Femur (tissue), 1 donor: ENCODE measurements at regions not wholly inside any gene's neighbourhood (a gene's known extent, or its start where the extent isn't known, plus 50 kb on each side); places are given as distances from the start of the nearest gene placed in this dataset.
A peak's percentile ranks its signal among the peaks of the same experiment; 100 is the strongest.
"Not testable (repeated sequence)": the region's sequence is repeated elsewhere in the genome, so short reads cannot be mapped to it uniquely, and the experiment has no call there.

Experiments
- DNase-seq: peaks from one replicate; pipeline ENCODE4 v3.0.0-alpha.2; 2017

GRCh38 chr15:93811305-93811704 lies 420.1 kb upstream of the MCTP2 start:
- no peak for DNase-seq

DNA sequence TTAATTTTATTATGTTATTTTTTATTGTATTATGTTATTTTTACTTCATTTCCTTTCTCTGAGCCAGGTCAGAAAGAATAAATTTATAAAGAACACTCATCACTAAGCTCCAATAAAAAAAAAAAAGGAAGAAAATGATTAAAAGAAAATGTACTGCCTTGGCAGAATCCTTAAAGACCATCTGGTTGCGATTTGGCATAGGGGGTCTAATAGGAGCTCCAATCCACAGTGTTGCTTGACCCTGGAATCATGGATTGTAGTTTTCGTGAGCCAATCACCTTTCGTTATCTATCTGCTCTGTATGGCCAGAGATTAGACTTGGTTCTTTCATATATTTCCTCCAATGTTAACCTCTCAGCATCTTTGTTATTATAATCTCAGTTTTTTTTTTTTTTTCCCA lies 421.8 kb upstream of the MCTP2 start:
- no peak for DNase-seq

DNA sequence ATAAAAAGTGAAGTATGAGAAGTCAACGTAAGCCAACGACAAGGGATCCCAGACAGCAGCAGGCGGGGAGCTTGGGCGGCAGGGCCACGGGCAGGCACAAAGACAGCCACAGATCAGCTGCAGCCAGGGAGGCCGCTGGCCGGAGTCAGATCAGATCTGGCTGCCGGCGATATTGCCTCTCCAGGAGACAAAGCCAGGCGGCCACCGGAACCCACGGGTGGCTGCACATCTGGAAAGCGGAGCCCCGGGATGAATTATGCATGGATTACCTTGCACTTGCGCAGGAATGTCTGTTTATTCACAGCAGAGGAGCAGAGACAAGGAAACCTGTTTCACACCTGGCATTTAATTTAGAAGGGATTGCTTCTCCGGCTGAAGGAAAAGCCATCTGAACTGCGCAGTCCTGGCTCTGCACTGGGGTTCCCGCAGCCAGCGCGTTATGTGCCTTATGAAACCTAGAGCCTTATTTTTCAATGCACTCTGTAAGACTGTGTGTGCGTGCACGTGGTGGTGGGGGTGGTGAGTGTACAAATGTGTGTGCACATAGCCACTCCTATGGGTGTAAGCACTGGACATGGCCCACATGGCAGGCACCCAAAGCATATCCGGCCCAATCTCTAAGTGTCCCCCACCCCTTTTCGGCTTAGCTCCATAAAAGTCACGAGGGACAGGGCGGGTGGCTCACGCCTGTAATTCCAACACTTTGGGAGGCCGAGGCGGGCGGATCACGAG lies 427.8 kb upstream of the MCTP2 start:
- DNase-seq = peak; percentile 76

DNA sequence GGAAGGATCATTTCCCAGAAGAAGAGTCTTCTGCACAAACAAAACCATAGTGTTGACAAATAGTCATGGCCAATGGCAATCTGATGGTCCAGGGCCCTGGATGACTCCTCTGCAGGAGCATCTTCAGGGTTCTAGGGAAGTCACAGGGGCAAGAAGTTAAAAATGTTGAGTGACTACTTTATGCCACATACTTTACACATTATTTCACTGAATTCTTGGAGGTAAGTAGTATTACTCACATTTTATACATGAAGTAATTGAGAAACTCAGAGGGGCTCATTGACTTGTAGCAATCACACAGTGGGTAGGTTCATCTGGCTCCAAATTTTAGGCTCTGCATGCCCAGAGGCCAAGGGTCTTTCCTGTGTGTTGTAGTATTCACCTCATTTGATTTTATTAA lies 430.2 kb upstream of the MCTP2 start:
- DNase-seq = no peak

DNA sequence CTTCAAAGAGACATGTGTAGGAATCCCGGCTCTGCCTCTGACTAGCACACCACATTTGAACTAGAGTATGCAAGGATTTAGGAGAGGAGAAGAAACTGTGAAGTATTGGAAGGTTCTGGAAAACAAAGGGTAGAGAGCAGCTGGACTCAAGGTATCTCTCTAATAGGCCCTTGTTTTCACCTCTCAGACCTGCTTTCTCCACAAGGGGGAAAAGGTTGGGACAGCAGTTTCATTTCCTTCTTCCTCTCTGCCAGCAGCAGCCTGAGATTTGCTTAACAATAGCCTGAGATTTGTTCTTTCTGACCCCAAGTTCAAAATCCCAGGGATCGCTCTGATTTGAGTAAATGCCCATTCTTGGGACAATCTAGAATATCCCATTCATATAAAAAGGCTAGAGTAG lies 430.6 kb upstream of the MCTP2 start:
- DNase-seq = no peak

GRCh38 chr15:93789441-93789840 lies 441.9 kb upstream of the MCTP2 start:
- DNase-seq = no peak

GRCh38 chr15:93780073-93780472 lies 451.3 kb upstream of the MCTP2 start:
- no peak for DNase-seq

GRCh38 chr15:93779341-93779740 lies 452.0 kb upstream of the MCTP2 start:
- no peak for DNase-seq

DNA sequence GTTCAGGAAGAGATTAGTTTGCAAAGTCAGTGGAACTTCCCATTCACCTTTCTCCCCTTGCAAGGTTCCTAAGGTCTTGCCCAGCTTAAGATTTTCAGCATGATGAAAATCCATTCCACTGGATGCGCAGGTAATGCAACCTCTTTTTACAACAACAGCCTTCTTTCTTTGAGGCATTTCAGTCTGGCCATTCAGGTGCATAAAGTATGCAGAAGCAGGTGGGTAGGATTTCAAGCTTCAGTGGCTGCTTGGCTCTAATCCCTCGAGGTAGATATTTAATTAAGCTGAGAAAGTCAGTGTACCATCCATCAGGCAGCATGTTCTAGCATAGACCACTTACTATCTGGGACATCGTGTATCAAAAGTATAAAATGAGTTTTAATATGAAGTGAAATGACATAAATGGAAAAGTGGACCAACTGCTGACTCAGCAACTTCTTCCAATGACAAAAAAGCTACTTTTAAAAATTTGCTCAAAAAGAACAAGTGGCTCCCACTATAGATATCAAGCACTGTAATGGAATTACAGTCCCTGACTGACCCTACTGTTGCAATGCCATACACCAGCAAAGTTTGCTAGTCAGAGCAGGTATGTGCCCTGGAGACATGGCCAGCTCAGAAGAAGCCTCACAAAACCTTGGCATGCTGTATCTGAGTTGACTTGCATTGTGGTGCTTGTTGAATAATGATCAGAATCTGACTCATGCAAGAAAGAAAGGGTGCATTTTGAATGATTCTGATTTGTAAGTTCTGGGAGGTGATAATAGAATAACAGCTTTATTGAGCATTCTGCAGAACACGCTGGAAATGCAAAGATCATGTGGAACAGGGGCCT lies 459.9 kb upstream of the MCTP2 start:
- no peak for DNase-seq

- DNase-seq = no peak
These were observed 460.6 kb upstream of the MCTP2 start for GRCh38 chr15:93770788-93771187.

- peak; percentile 33 for DNase-seq
These were observed 469.3 kb upstream of the MCTP2 start for GRCh38 chr15:93762036-93762435.

DNA sequence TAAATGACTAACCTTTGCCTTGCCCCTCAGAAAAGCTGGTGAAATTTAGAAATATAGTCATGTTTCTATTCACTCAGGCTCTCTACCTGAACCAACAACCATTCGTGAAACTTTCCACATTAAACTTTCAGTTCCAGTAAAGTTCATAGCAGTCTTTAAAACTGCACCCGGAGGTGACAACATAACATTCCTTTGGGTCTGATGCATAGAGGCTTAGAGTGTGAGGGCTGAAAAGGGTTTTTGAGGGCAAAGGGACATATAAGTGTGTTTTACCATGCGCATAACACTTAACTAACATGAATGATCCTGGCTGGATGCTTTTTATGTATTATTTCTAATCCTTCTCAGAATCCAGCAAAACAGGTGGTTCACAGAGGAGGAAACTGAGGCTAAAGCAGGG lies 471.7 kb upstream of the MCTP2 start:
- no peak for DNase-seq

DNA sequence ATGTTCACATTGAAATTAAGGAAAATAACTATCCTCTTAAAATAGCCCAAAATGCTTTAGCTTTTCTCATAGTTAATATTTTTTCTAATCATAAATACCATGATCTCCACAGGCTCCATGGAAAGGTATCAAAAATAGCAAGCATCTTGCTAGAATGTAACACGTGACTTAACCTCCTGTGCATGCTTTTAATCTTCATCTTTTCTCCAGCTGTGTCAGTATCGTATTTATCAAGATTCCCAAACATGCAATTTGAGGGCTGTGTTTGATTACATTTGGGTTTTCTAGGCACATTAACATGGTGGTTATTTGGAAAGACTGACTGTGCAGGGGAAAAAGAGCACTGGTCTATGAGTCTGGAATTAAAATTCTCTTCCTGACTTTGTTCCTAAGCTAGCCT lies 472.5 kb upstream of the MCTP2 start:
- no peak for DNase-seq

DNA sequence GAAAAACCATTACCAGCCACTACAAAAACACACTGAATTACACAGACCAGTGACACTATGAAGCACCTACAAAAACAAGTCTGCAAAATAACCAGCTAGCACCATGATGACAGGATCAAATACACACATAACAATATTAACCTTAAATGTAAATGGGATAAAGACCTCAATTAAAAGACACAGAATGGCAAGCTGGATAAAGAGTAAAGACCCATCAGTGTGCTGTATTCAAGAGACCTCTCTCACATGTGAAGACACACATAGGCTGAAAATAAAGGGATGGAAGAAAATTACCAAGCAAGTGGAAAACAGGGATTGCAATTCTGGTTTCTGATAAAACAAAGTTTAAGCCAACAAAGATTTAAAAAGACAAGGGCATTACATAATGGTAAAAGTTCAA lies 482.7 kb upstream of the MCTP2 start:
- DNase-seq = no peak

DNA sequence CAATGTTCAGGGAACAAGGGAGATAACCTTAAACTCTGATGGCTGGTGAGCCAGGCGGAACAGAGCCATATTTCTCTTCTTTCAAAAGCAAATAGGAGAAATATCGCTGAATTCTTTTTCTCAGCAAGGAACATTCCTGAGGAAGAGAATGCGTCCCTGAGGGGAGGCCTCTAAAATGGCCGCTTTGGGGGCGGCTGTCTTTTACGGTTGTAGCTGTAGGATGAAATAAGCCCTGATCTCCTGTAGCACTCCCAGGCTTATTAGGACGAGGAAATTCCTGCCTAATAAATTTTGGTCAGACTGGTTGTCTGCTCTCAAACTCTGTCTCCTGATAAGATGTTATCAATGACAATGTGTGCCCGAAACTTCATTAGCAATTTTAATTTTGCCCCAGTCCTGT lies 496.4 kb upstream of the MCTP2 start:
- not testable (repeated sequence) for DNase-seq

DNA sequence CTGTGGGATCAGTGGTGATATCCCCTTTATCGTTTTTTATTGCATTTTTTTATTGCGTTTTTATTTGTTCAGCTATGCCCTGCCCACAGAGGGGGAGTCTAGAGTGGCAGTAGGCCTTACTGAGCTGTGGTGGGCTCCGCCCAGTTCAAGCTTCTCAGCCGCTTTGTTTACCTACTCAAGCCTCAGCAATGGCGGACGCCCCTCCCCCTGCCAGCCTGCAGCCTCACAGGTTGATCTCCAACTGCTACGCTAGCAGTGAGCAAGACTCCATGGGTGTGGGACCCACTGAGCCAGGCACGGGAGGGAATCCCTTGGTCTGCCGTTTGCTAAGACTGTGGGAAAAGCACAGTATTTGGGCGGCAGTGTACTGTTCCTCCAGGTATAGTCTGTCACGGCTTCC lies 500.6 kb upstream of the MCTP2 start:
- no peak for DNase-seq

DNA sequence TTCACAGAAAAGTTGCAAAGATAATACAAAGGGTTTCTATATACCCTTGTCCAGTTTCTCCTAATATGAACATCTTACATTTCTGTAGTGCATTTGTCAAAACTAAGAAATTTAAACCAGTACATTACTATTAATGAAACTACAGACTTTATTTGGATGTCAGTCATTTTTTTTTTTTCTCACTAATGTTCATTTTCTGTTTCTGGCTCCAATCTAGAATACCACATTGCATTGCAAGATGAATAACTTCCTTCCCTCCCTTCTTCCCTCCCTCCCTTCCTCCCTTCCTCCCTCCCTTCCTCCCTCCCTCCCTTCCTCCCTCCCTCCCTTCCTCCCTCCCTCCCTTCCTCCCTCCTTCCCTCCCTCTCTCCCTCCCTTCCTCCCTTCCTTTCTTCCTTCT lies 509.2 kb upstream of the MCTP2 start:
- no peak for DNase-seq

DNA sequence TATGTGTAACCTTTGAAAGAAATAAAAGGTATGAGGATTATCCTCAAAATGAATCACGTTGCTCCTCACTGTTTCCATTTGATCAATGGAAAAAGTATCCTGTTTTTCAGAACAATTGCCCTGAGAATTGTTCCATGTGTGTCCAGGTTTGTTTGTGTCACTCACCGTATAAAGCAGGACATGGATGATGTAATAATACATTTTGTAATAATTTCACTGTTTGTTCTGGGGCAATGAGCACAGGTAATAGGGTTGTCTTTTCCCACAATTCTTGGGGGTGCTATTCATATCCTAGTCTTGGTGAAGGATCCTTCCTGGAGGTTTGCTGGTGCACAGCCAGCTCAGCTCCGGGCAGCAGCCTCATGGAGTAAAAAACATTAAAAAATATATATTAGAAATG lies 510.8 kb upstream of the MCTP2 start:
- DNase-seq = no peak

DNA sequence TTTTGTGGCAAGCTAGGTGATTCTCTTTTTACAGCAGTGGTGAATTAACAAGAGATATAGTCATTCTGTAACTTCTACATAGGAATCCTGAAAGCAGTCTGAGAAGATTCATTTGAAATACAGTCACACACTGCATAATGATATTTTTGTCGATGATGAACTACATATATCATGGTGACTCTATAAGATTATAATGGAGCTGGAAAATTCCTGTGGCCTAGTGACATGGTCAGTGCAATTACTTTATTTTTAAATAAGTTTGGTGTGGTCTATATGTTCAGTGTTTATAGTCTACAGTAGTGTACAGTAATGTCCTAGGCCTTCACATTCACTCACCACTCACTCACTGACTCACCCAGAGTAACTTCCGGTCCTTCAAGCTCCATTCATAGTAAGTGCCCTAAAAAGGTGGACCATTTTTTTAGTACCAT lies 511.4 kb upstream of the MCTP2 start:
- no peak for DNase-seq

- DNase-seq = no peak
These were observed 514.6 kb upstream of the MCTP2 start for GRCh38 chr15:93716615-93717231.

DNA sequence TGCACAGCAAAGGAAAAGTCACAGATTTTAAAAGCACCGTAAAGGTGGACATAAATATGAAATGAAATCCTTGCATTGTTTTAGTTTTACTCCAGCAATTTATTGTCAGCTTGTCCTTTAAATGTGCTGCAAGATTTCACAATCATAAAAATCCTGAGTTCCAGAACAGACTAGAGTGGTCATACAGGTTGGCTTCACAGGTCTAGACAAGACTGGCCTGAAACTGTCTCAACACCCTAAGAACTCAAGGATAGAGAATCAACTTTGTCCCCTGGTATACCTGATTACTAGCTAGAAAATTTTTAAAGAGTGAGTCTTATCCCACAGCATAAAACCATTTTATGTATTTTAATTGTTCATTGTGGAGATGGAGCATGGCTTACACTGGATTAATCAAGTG lies 521.7 kb upstream of the MCTP2 start:
- no peak for DNase-seq

DNA sequence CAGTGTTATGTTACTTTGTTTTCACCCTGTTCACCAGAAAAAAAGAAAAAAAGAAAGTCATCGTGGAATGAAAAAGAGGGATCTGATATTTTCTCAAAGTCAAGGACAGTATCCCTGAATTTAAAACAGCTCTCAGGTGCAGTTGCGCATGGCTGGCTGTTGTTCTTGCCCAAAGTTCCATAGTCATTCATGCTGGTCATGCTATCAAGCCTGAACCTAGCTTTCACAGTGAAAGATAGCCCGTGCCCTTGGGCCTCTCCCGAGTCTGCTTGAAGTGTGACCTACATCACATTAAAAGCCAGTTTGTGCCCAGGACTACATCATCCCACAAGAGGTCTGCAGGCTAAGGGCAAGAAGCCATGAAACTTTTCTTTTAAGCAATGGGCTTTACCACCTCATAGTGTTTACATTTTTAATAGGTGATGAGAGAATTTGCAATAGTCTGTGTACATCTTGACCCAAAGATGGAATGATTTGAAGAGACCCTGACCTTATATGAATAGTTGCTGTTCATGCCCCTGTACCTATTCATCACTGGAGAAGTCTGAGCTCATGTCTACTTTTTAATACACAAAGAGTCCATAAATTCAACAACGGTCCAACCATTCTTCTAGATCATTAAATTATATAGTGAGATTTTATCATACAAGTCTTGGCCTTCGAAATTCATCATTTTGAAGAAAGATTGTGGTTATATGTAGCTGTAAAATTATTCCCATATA lies 522.5 kb upstream of the MCTP2 start:
- DNase-seq = no peak

GRCh38 chr15:93707751-93708150 lies 523.6 kb upstream of the MCTP2 start:
- no peak for DNase-seq
